ENCODE measurements at regions not wholly inside any gene's neighbourhood (a gene's known extent, or its start where the extent isn't known, plus 50 kb on each side); places are given as distances from the start of the nearest gene placed in this dataset.

DNA sequence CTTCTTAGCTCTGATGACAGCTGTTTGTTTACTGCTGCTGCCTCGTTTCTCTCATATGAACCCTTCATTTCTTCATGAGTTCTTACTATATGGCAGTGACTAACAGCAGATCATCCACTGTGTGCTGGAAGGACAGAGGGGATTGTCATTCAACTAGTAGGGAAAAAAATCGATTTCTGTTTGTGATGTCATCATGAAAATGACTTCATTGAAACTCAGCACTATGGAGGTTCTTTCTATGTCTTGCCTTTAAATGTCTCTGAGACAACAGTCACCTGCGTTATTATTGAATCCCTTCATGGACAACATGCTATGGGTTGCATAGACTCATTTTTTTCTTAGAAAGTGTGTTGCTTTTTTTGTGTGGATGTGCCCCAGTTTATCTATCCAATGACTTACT, 394.4 kb downstream of the DOK5 start:
- Mint-ChIP-seq H3K36me3 (ENCODE audit: low read depth) (no peaks in the 10 kb centered on the region), H3K4me1 (ENCODE audit: low read depth) (no peaks in the 10 kb centered on the region), H3K9me3 (ENCODE audit: low read depth) (peaks cover 6% of the 10 kb centered on the region), H3K4me3 (ENCODE audit: unreplicated experiment) (no peak overlapping the region), H3K27me3 (ENCODE audit: low read depth) (no peaks in the 10 kb centered on the region), H3K27ac (ENCODE audit: unreplicated experiment) (no peak overlapping the region)
- no peak for DNase-seq (ENCODE audit: low spot score)
- TF ChIP-seq, protein P1, sequence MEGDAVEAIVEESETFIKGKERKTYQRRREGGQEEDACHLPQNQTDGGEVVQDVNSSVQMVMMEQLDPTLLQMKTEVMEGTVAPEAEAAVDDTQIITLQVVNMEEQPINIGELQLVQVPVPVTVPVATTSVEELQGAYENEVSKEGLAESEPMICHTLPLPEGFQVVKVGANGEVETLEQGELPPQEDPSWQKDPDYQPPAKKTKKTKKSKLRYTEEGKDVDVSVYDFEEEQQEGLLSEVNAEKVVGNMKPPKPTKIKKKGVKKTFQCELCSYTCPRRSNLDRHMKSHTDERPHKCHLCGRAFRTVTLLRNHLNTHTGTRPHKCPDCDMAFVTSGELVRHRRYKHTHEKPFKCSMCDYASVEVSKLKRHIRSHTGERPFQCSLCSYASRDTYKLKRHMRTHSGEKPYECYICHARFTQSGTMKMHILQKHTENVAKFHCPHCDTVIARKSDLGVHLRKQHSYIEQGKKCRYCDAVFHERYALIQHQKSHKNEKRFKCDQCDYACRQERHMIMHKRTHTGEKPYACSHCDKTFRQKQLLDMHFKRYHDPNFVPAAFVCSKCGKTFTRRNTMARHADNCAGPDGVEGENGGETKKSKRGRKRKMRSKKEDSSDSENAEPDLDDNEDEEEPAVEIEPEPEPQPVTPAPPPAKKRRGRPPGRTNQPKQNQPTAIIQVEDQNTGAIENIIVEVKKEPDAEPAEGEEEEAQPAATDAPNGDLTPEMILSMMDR (IDR thresholded peaks at IDR 0.05) = no peak

DNA sequence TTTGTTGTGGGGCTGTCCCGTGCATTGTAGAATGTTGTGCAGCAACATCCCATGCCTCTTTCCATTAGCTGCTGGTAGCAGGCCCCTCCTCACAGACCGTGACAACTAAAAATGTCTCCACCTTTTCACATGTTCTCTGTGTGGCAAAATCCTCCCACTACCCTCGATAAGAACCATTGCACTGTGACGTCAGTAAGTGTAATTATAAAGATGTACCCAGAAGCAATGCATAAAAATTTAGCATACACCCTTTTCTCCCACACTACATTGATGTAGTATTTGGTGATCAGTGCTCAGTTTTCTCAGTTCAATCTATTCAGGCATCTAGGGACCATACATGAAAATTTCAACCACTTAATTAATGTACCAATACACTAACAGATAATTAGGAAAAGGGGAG, 389.9 kb downstream of the DOK5 start:
- H3K4me3 Mint-ChIP-seq (ENCODE audit: unreplicated experiment) = no peak overlapping the region
- H3K27me3 Mint-ChIP-seq (ENCODE audit: low read depth) = no peaks in the 10 kb centered on the region

DNA sequence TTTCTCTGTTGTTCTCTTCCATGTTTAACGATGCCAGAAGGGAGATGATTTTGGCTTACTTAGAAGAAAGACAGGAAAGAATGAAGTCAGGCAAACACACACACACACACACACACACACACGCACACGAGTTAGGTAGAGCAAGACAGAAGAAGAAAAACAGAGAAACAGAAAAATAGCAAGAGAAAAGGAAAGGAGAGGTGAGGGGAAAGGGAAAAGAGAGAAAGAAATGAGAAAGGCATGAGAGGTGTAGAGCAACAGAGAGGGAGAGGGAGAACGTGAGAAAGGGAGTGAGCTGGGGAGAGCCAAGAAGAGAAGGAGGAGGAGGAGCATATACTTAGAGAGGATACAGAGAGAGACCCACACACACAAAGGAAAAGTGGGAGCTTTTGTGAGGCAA, 385.3 kb downstream of the DOK5 start:
- no peak for DNase-seq (ENCODE audit: low spot score)
- no peak overlapping the region for H3K27ac Mint-ChIP-seq (ENCODE audit: unreplicated experiment)
- H3K4me3 Mint-ChIP-seq (ENCODE audit: unreplicated experiment) = no peak overlapping the region
- peaks cover 12% of the 10 kb centered on the region for H3K9me3 Mint-ChIP-seq (ENCODE audit: low read depth)
- no peaks in the 10 kb centered on the region for H3K4me1 Mint-ChIP-seq (ENCODE audit: low read depth)
- TF ChIP-seq, protein P1 (IDR thresholded peaks at IDR 0.05) = no peak
- no peaks in the 10 kb centered on the region for H3K27me3 Mint-ChIP-seq (ENCODE audit: low read depth)
- no peaks in the 10 kb centered on the region for H3K36me3 Mint-ChIP-seq (ENCODE audit: low read depth)

More for the DNA sequence above, 389.9 kb downstream of the DOK5 start:
- Mint-ChIP-seq H3K27ac (ENCODE audit: unreplicated experiment) (no peak overlapping the region), H3K4me1 (ENCODE audit: low read depth) (no peaks in the 10 kb centered on the region), H3K9me3 (ENCODE audit: low read depth) (peaks cover 9% of the 10 kb centered on the region), H3K36me3 (ENCODE audit: low read depth) (no peaks in the 10 kb centered on the region)
- no peak for DNase-seq (ENCODE audit: low spot score)
- TF ChIP-seq, protein P1 (IDR thresholded peaks at IDR 0.05) = no peak

DNA sequence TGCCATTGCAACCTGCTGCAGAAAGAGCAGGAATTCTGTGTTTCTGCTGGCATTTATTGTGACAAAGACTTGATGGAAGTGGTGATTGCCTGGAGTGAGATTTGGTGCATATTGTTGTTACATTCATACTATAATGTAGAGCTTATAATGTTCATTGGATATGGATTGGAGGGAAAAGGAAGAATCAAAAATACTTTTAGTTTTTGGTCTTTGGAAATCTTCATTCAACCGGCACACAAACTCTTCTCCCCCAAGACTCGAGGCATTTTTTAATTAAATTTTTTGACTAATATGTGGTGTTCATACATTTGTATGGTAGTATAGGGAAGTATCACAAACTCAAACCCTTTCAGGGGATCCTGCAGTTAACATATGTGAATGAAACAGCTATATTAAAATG, 380.8 kb downstream of the DOK5 start:
- no peak overlapping the region for H3K4me3 Mint-ChIP-seq (ENCODE audit: unreplicated experiment)
- peaks cover 12% of the 10 kb centered on the region for H3K9me3 Mint-ChIP-seq (ENCODE audit: low read depth)
- no peak overlapping the region for H3K27ac Mint-ChIP-seq (ENCODE audit: unreplicated experiment)
- TF ChIP-seq, protein P1 (IDR thresholded peaks at IDR 0.05) = no peak
- H3K27me3 Mint-ChIP-seq (ENCODE audit: low read depth) = no peaks in the 10 kb centered on the region
- H3K36me3 Mint-ChIP-seq (ENCODE audit: low read depth) = no peaks in the 10 kb centered on the region
- DNase-seq (ENCODE audit: low spot score) = no peak
- H3K4me1 Mint-ChIP-seq (ENCODE audit: low read depth) = no peaks in the 10 kb centered on the region

DNA sequence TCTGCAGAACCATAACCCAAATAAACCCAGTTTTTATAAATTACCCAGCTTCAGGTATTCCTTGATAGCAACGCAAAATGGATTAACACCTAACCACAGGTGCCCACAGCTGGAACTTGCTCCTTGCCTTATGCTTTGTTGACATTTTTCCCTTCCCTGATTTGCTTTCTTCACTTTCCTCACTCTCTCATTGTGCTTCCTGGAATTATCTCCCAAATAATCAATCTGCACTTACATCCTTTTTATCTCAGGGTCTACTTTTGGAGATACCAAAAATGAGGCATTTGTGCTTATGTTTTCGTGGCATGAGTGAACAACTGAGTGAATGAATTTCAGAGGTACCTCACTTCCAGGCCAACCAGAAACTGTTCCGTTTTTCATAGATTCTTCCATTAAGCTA, 374.3 kb downstream of the DOK5 start:
- Mint-ChIP-seq H3K27ac (ENCODE audit: unreplicated experiment) (no peak overlapping the region), H3K4me3 (ENCODE audit: unreplicated experiment) (no peak overlapping the region), H3K27me3 (ENCODE audit: low read depth) (no peaks in the 10 kb centered on the region), H3K36me3 (ENCODE audit: low read depth) (no peaks in the 10 kb centered on the region), H3K4me1 (ENCODE audit: low read depth) (no peaks in the 10 kb centered on the region), H3K9me3 (ENCODE audit: low read depth) (peaks cover 4% of the 10 kb centered on the region)
- no peak for DNase-seq (ENCODE audit: low spot score)
- TF ChIP-seq, protein P1 (IDR thresholded peaks at IDR 0.05) = no peak

Data from chondrocyte (in vitro differentiated cells).